Adrenal gland (tissue), 9 donors: ENCODE measurements at regions not wholly inside any gene's neighbourhood (a gene's known extent, or its start where the extent isn't known, plus 50 kb on each side); places are given as distances from the start of the nearest gene placed in this dataset.
A peak's percentile ranks its signal among the peaks of the same experiment; 100 is the strongest.

Experiments used
- DNase-seq, 7 donors: peaks; one replicate each; pipeline ENCODE4 v3.0.0-alpha.2; 2019 to 2020
- H3K27ac ChIP-seq, 5 donors: fragments of 200-600 bp; sonication (generic) in 4 of 5; 1 replicate in 3 of 5; 2 replicates in 2 of 5; pipeline versions ENCODE4 v1.5.1 to v1.8.0; 2016 to 2020; ENCODE audit warnings: mild to moderate bottlenecking in 1 of 5
- H3K27me3 ChIP-seq: fragments of 200-600 bp; 2 replicates; pipeline ENCODE4 v1.8.0; 2021
- H3K36me3 ChIP-seq, 2 donors: fragments of 200-600 bp; replicated peaks in 1 of 2; 1 replicate in 1 of 2; 2 replicates in 1 of 2; pipeline versions ENCODE4 v1.5.1 to v1.8.0; 2018 to 2022
- H3K4me1 ChIP-seq, 2 donors: fragments of 200-600 bp; replicated peaks in 1 of 2; 1 replicate in 1 of 2; 2 replicates in 1 of 2; pipeline versions ENCODE4 v1.5.1 to v1.8.0; 2018 to 2021
- H3K4me3 ChIP-seq, 4 donors: fragments of 200-600 bp; sonication (generic) in 3 of 4; one replicate each; pipeline ENCODE4 v1.5.1; 2016 to 2018
- H3K9me3 ChIP-seq, 3 donors: fragments of 200-600 bp; sonication (generic) in 1 of 3; replicated peaks in 1 of 3; 1 replicate in 2 of 3; 2 replicates in 1 of 3; pipeline versions ENCODE4 v1.5.1 to v1.8.0; 2016 to 2021
- POLR2A ChIP-seq, 2 donors: fragments of 450-650 bp; IDR thresholded peaks; one replicate each; pipeline ENCODE4 v1.6.1; 2017; ENCODE audit warnings: antibody characterized with exemption in 2 of 2, mild to moderate bottlenecking in 2 of 2, moderate library complexity in 1 of 2
- WGBS, 4 donors: extraction: QIAGEN DNeasy Blood & Tissue Kit in 2 of 4; methylation state at CpG; one replicate each; pipeline versions ENCODE4 v1.1.5 to v1.1.7; 2013 to 2017; 5-methylcytosine and 5-hydroxymethylcytosine counted together
- intact Hi-C, 2 donors: fragments of 100-400 bp; cut with DNase I; formaldehyde crosslinking; loops; one replicate each; pipeline versions ENCODE4 v1.14.1 to v1.15.0; 2022 to 2023
- TF ChIP-seq, protein P1 (sequence below), 6 experiments: fragments of 450-650 bp in 4 of 6; fragments of 200-600 bp in 2 of 6; sonication (generic) in 1 of 6; IDR thresholded peaks; 1 replicate in 5 of 6; 2 replicates in 1 of 6; pipeline versions ENCODE4 v1.5.1 to v1.8.0; 2016 to 2021; ENCODE audit warnings: antibody characterized with exemption in 6 of 6, mild to moderate bottlenecking in 2 of 6, moderate library complexity in 1 of 6
- donor health status: healthy with polysubstance abuse.
- donor health status: Bipolar disorder and iron deficiency.
- donor health status: DM: yes; HTN: yes; CAD: no.
- donor health status: DM: no; HTN: no; CAD: no.
- donor health status: DM: no; HTN: no; CAD: no.

DNA sequence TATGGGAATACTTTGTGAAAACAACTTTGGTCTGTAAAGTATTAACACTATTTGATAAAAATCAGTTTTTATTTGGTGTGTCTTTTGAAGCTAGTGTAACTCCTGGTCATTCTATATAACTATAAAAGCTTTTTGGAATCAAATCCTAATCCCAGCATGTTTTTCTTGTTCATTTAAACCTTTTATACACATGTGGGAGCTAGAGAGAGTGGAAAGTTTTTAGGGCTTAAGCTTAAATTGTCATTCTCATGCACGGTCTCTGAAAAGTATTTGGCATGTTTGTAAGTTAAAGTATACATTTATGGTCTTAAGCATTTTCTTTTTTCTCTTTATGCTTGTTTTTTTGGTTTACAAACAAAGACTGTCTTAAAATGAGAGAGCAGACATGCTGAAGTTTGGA, 83.4 kb upstream of the RARB start:
- no peaks in the 10 kb centered on the region for H3K9me3 ChIP-seq
- no peak overlapping the region for H3K4me3 ChIP-seq
- intact Hi-C loops: no loop called here
- no peak for TF ChIP-seq POLR2A (IDR thresholded peaks at IDR 0.05)
- TF ChIP-seq, protein P1, sequence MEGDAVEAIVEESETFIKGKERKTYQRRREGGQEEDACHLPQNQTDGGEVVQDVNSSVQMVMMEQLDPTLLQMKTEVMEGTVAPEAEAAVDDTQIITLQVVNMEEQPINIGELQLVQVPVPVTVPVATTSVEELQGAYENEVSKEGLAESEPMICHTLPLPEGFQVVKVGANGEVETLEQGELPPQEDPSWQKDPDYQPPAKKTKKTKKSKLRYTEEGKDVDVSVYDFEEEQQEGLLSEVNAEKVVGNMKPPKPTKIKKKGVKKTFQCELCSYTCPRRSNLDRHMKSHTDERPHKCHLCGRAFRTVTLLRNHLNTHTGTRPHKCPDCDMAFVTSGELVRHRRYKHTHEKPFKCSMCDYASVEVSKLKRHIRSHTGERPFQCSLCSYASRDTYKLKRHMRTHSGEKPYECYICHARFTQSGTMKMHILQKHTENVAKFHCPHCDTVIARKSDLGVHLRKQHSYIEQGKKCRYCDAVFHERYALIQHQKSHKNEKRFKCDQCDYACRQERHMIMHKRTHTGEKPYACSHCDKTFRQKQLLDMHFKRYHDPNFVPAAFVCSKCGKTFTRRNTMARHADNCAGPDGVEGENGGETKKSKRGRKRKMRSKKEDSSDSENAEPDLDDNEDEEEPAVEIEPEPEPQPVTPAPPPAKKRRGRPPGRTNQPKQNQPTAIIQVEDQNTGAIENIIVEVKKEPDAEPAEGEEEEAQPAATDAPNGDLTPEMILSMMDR (IDR thresholded peaks at IDR 0.05): no peak
- WGBS, 4 donors: 55 to 77% (median 64%) methylated on average over 1 of the region's 1 CpG
- no peak overlapping the region for H3K27ac ChIP-seq
- no peak for DNase-seq
- no peaks in the 10 kb centered on the region for H3K4me1 ChIP-seq
- no peaks in the 10 kb centered on the region for H3K36me3 ChIP-seq
- H3K27me3 ChIP-seq: no peaks in the 10 kb centered on the region

DNA sequence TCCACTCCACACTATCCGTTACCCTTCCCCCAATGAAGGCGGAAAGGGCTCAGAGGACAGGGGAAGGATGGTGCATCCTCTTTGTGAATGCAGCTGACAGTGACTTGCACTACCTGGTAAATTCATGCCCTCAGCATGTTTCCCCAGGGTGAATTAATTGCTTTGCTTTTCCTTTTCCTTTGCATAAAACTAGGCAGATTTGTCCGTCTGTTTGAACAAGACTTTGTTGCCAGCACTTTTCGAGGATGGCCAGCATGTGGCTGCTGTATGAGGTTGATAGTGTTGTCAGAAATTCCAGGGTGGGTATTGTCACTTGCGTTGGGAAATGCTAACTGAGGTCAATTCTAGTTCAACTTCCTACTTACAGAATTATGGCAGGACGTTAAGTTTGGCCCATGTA, 79.0 kb upstream of the RARB start:
- TF ChIP-seq, protein P1 (IDR thresholded peaks at IDR 0.05): no peak
- no peak for TF ChIP-seq POLR2A (IDR thresholded peaks at IDR 0.05)
- intact Hi-C loops: no loop called here
- Histone ChIP-seq H3K27ac (no peak overlapping the region), H3K36me3 (no peaks in the 10 kb centered on the region), H3K4me3 (no peak overlapping the region), H3K4me1 (no peaks in the 10 kb centered on the region), H3K9me3 (no peaks in the 10 kb centered on the region), H3K27me3 (no peaks in the 10 kb centered on the region)
- WGBS, 4 donors: 53 to 62% (median 57%) methylated on average over 6 of the region's 6 CpGs
- peak in 5 of 7 donors; percentile 9 to 69 (median 36) for DNase-seq

- DNase-seq: no peak
- Histone ChIP-seq H3K36me3 (no peaks in the 10 kb centered on the region), H3K4me1 (peaks cover 0 to 1% of the 10 kb centered on the region in 2 donors), H3K27me3 (no peaks in the 10 kb centered on the region), H3K4me3 (no peak overlapping the region), H3K9me3 (no peaks in the 10 kb centered on the region), H3K27ac (peak overlapping the region in 1 of 5 donors; percentile 58)
- 73 to 82% (median 79%) methylated on average over 6 of the region's 6 CpGs for WGBS, 4 donors
- intact Hi-C loops: no loop called here
- TF ChIP-seq POLR2A (IDR thresholded peaks at IDR 0.05): no peak
- TF ChIP-seq, protein P1 (IDR thresholded peaks at IDR 0.05): no peak
These were observed 78.0 kb upstream of the RARB start for GRCh38 chr3:25349828-25350724.

DNA sequence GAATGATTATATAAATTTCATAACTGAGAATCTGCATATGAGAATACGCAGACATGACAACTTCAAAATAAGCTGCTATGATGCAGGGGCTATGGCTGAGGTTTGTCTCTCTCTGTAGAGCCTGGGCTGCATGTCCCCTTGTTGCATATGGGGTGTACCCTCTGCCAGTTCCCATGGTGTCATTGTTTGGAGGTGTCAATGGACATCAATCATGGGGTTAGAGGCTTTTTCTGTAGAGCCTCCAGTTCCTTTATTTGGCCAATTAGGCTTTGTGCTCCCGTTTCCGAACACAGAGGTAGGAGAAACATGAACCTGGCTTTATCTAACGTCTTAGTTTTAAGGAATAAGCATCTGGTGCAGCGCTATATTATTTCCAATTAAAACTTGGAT, 77.3 kb upstream of the RARB start:
- TF ChIP-seq, protein P1 (IDR thresholded peaks at IDR 0.05): no peak
- no peak for TF ChIP-seq POLR2A (IDR thresholded peaks at IDR 0.05)
- peaks cover 0 to 6% of the 10 kb centered on the region in 2 donors for H3K4me1 ChIP-seq
- no peaks in the 10 kb centered on the region for H3K36me3 ChIP-seq
- WGBS, 4 donors: 71 to 79% (median 77%) methylated on average over 5 of the region's 5 CpGs
- H3K9me3 ChIP-seq: no peaks in the 10 kb centered on the region
- DNase-seq: no peak
- no peak overlapping the region for H3K27ac ChIP-seq
- H3K4me3 ChIP-seq: no peak overlapping the region
- intact Hi-C loops: no loop called here
- no peaks in the 10 kb centered on the region for H3K27me3 ChIP-seq
